ENCODE measurements at regions not wholly inside any gene's neighbourhood (a gene's known extent, or its start where the extent isn't known, plus 50 kb on each side); places are given as distances from the start of the nearest gene placed in this dataset.
A peak's percentile ranks its signal among the peaks of the same experiment; 100 is the strongest.

GRCh38 chr14:53295985-53296582 lies 143.0 kb upstream of the DDHD1 start:
- no peak overlapping the region for H3K4me2 ChIP-seq (ENCODE audit: insufficient read depth, insufficient read length, low read length)
- no peak overlapping the region for H3K9ac ChIP-seq (ENCODE audit: extremely low read depth, insufficient read length, low read length)
- no peak overlapping the region for H4K5ac ChIP-seq (ENCODE audit: insufficient read length, low read depth, low read length)
- Mint-ChIP-seq H3K27me3 (ENCODE audit: low read depth) (no peaks in the 10 kb centered on the region), H3K9me3 (peaks cover 0 to 1% of the 10 kb centered on the region in 2 experiments; a peak in 2 of 5 replicates), H3K4me3 (no peak overlapping the region), H3K27ac (no peak overlapping the region), H3K4me1 (peaks cover 0 to 3% of the 10 kb centered on the region in 2 experiments; a peak in 1 of 4 replicates), H3K36me3 (ENCODE audit: insufficient read depth in 1 of 3, low read depth in 3 of 3) (no peaks in the 10 kb centered on the region)
- H3K23me2 ChIP-seq (ENCODE audit: insufficient read length, low read depth, low read length, poor library complexity, severe bottlenecking) = no peaks in the 10 kb centered on the region
- no peaks in the 10 kb centered on the region for H3K27me3 ChIP-seq (ENCODE audit: insufficient read depth, low read length)
- no peak for DNase-seq
- no peak overlapping the region for H2BK20ac ChIP-seq (ENCODE audit: low read depth, low read length, poor library complexity, severe bottlenecking)
- H2BK5ac ChIP-seq (ENCODE audit: insufficient read length, low read length) = no peak overlapping the region
- no peaks in the 10 kb centered on the region for H4K20me1 ChIP-seq (ENCODE audit: control insufficient read depth, insufficient read depth, insufficient read length)
- no peak overlapping the region for H3K4ac ChIP-seq (ENCODE audit: low read depth, low read length)
- no peak overlapping the region for H4K8ac ChIP-seq (replicated peaks; ENCODE audit: insufficient read length, low read depth, low read length)
- no peak overlapping the region for H3K56ac ChIP-seq (ENCODE audit: insufficient read length, low read depth, low read length)
- H2BK120ac ChIP-seq (ENCODE audit: low read depth, low read length, poor library complexity, severe bottlenecking) = no peak overlapping the region
- no peak overlapping the region for H2BK12ac ChIP-seq (ENCODE audit: insufficient read length, low read depth, low read length)
- H3K79me1 ChIP-seq (ENCODE audit: insufficient read depth, low read depth, low read length, poor library complexity, severe bottlenecking) = no peaks in the 10 kb centered on the region
- H4K91ac ChIP-seq (ENCODE audit: insufficient read length, low read depth, low read length) = no peak overlapping the region
- H3T11ph ChIP-seq (ENCODE audit: low read length) = no peak overlapping the region
- H3K4me1 ChIP-seq (ENCODE audit: insufficient read depth, low read length) = no peaks in the 10 kb centered on the region
- H2AFZ ChIP-seq (ENCODE audit: low read length) = no peak overlapping the region
- no CpG with 5 or more reads among the region's 9 CpGs for WGBS (ENCODE audit: extremely low coverage, insufficient read length, low lambda C conversion rate)
- no peaks in the 10 kb centered on the region for H3K9me3 ChIP-seq (ENCODE audit: control insufficient read depth, low read depth, low read length)
- H3K79me2 ChIP-seq (ENCODE audit: insufficient read depth, low read length) = no peaks in the 10 kb centered on the region
- no peak overlapping the region for H3K27ac ChIP-seq (ENCODE audit: insufficient read length, low read depth, low read length)
- TF ChIP-seq, protein P1, sequence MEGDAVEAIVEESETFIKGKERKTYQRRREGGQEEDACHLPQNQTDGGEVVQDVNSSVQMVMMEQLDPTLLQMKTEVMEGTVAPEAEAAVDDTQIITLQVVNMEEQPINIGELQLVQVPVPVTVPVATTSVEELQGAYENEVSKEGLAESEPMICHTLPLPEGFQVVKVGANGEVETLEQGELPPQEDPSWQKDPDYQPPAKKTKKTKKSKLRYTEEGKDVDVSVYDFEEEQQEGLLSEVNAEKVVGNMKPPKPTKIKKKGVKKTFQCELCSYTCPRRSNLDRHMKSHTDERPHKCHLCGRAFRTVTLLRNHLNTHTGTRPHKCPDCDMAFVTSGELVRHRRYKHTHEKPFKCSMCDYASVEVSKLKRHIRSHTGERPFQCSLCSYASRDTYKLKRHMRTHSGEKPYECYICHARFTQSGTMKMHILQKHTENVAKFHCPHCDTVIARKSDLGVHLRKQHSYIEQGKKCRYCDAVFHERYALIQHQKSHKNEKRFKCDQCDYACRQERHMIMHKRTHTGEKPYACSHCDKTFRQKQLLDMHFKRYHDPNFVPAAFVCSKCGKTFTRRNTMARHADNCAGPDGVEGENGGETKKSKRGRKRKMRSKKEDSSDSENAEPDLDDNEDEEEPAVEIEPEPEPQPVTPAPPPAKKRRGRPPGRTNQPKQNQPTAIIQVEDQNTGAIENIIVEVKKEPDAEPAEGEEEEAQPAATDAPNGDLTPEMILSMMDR (conservative IDR thresholded peaks at IDR 0.05) = peak; percentile 80
- H3K14ac ChIP-seq (ENCODE audit: insufficient read depth, low read length) = no peak overlapping the region
- no peak overlapping the region for H2AK5ac ChIP-seq (ENCODE audit: insufficient read length, low read length)
- no peak overlapping the region for H3K23ac ChIP-seq (ENCODE audit: insufficient read length, low read depth, low read length)
- H2BK15ac ChIP-seq (ENCODE audit: low read depth, low read length) = no peak overlapping the region
- H3K18ac ChIP-seq (ENCODE audit: insufficient read length, low read depth, low read length) = no peak overlapping the region
